Astrocyte (in vitro differentiated cells and primary cell): ENCODE measurements at regions not wholly inside any gene's neighbourhood (a gene's known extent, or its start where the extent isn't known, plus 50 kb on each side); places are given as distances from the start of the nearest gene placed in this dataset.

ENCODE experiments used
- DNase-seq: peaks from one replicate; pipeline ENCODE4 v3.0.0-alpha.2; 2010; ENCODE audit warnings: low read depth
- FAIRE-seq: peaks from 2 replicates; lab custom pipeline; 2011; peaks lifted over from hg19 to GRCh38; lab: Jason Lieb, UNC
- H2AFZ ChIP-seq: 2 replicates; pipeline ENCODE4 v1.6.0; 2012; ENCODE audit warnings: low read depth, low read length, inconsistent platforms
- H3K27ac ChIP-seq: 2 replicates; pipeline ENCODE4 v1.5.1; 2011; ENCODE audit warnings: low read depth, low read length, inconsistent platforms
- H3K27me3 ChIP-seq: 2 replicates; pipeline ENCODE4 v1.6.0; 2011; ENCODE audit warnings: low read length, inconsistent platforms; ENCODE audit not compliant: insufficient read depth
- H3K36me3 ChIP-seq: 2 replicates; pipeline ENCODE4 v1.5.1; 2011; ENCODE audit warnings: low read length, inconsistent platforms; ENCODE audit not compliant: insufficient read depth
- H3K4me1 ChIP-seq: 2 replicates; pipeline ENCODE4 v1.5.1; 2011; ENCODE audit warnings: low read length, inconsistent platforms; ENCODE audit not compliant: insufficient read depth
- H3K4me2 ChIP-seq: 2 replicates; pipeline ENCODE4 v1.6.0; 2012; ENCODE audit warnings: low read length, inconsistent platforms
- H3K4me3 ChIP-seq: 2 replicates; pipeline ENCODE4 v1.5.1; 2011; ENCODE audit warnings: low read depth, mild to moderate bottlenecking, low read length, inconsistent platforms; ENCODE audit not compliant: insufficient read depth
- H3K79me2 ChIP-seq: 2 replicates; pipeline ENCODE4 v1.6.0; 2012; ENCODE audit warnings: mild to moderate bottlenecking, low read length, inconsistent platforms; ENCODE audit not compliant: insufficient read depth
- H3K9ac ChIP-seq: 2 replicates; pipeline ENCODE4 v1.6.0; 2012; ENCODE audit warnings: mild to moderate bottlenecking, low read length, inconsistent platforms
- H3K9me3 ChIP-seq: 2 replicates; pipeline ENCODE4 v1.5.1; 2012; ENCODE audit warnings: low read depth, mild to moderate bottlenecking, low read length, inconsistent platforms; ENCODE audit not compliant: insufficient read depth
- H4K20me1 ChIP-seq: 2 replicates; pipeline ENCODE4 v1.6.0; 2012; ENCODE audit warnings: low read length, inconsistent platforms; ENCODE audit not compliant: insufficient read depth
- H3K27ac Mint-ChIP-seq: one replicate; pipeline ENCODE4 v1.8.0; 2021; ENCODE audit warnings: mild to moderate bottlenecking, mixed read lengths; ENCODE audit not compliant: unreplicated experiment
- H3K27me3 Mint-ChIP-seq: one replicate; pipeline ENCODE4 v1.8.0; 2021; ENCODE audit warnings: low read depth, mixed read lengths; ENCODE audit not compliant: unreplicated experiment
- H3K36me3 Mint-ChIP-seq: one replicate; pipeline ENCODE4 v1.8.0; 2021; ENCODE audit warnings: low read depth, mixed read lengths; ENCODE audit not compliant: unreplicated experiment
- H3K4me1 Mint-ChIP-seq: one replicate; pipeline ENCODE4 v1.8.0; 2021; ENCODE audit warnings: low read depth, mixed read lengths; ENCODE audit not compliant: unreplicated experiment
- H3K4me3 Mint-ChIP-seq: one replicate; pipeline ENCODE4 v1.8.0; 2021; ENCODE audit warnings: mild to moderate bottlenecking, moderate library complexity, mixed read lengths; ENCODE audit not compliant: unreplicated experiment
- H3K9me3 Mint-ChIP-seq: one replicate; pipeline ENCODE4 v1.8.0; 2021; ENCODE audit warnings: mild to moderate bottlenecking, mixed read lengths; ENCODE audit not compliant: unreplicated experiment
- EZH2 ChIP-seq: IDR thresholded peaks from 2 replicates; pipeline ENCODE4 v1.6.1; 2012; ENCODE audit warnings: mild to moderate bottlenecking, low read length, inconsistent platforms; ENCODE audit not compliant: insufficient read depth
- TF ChIP-seq, protein P1 (sequence below): IDR thresholded peaks from 2 replicates; pipeline ENCODE4 v1.5.1; 2011; ENCODE audit warnings: low read depth, mild to moderate bottlenecking, inconsistent platforms, low read length, moderate library complexity; ENCODE audit not compliant: insufficient read depth

DNA sequence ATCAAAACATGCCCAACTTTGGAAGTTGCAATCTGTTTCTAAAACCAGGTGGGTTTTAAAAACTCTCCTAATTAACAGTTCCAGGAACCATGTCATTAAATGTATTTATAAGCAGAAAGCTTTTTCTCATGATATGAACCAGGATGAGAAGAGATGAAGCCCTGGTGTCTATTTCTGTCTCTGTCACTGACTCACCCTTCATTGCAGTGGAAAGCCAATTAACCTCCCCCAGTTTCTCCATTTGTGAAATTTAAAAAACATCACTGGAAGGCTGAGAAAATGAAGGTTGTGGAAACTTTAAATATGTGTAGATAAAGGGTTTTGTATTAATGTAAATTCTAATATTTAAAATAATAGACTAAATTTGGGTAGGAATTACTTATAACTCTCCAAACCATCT, 1088.0 kb downstream of the SORCS1 start:
- peak overlapping the region; percentile 21 for H3K27ac Mint-ChIP-seq

DNA sequence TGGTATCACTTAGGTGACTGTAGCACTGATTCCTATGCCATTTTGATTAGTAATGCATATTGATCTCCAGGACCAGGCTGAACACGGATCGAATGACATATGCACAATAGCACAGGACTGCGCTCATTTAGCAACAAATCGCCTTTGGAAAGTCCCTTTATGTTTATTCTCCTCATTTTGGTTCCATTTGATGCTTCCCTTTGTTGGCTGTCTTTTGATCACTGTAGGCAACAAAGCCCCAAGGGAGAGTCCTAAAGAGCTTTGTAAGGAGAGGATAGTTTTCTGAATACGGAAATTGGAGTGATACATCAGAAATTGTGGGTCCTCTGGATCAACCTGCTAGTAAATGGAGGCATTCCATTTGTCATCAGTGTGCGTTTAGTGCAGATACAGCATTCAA, 1111.4 kb downstream of the SORCS1 start:
- DNase-seq, result no peak
- FAIRE-seq, result no peak
- TF ChIP-seq, protein P1, sequence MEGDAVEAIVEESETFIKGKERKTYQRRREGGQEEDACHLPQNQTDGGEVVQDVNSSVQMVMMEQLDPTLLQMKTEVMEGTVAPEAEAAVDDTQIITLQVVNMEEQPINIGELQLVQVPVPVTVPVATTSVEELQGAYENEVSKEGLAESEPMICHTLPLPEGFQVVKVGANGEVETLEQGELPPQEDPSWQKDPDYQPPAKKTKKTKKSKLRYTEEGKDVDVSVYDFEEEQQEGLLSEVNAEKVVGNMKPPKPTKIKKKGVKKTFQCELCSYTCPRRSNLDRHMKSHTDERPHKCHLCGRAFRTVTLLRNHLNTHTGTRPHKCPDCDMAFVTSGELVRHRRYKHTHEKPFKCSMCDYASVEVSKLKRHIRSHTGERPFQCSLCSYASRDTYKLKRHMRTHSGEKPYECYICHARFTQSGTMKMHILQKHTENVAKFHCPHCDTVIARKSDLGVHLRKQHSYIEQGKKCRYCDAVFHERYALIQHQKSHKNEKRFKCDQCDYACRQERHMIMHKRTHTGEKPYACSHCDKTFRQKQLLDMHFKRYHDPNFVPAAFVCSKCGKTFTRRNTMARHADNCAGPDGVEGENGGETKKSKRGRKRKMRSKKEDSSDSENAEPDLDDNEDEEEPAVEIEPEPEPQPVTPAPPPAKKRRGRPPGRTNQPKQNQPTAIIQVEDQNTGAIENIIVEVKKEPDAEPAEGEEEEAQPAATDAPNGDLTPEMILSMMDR, result no peak
- no peak for TF ChIP-seq EZH2
- Mint-ChIP-seq H3K4me3 (no peak overlapping the region), H3K9me3 (no peaks in the 10 kb centered on the region), H3K27ac (no peak overlapping the region), H3K4me1 (no peaks in the 10 kb centered on the region), H3K27me3 (peaks cover 4% of the 10 kb centered on the region), H3K36me3 (no peaks in the 10 kb centered on the region)
- H3K27me3 ChIP-seq, result no peaks in the 10 kb centered on the region
- no peak overlapping the region for H3K4me3 ChIP-seq
- no peaks in the 10 kb centered on the region for H3K36me3 ChIP-seq
- H3K4me2 ChIP-seq, result no peak overlapping the region
- H3K27ac ChIP-seq, result no peak overlapping the region
- H2AFZ ChIP-seq, result no peak overlapping the region
- H4K20me1 ChIP-seq, result no peaks in the 10 kb centered on the region
- H3K9me3 ChIP-seq, result no peaks in the 10 kb centered on the region
- no peak overlapping the region for H3K9ac ChIP-seq
- H3K4me1 ChIP-seq, result no peaks in the 10 kb centered on the region
- no peaks in the 10 kb centered on the region for H3K79me2 ChIP-seq

More for the DNA sequence above, 1088.0 kb downstream of the SORCS1 start:
- Histone ChIP-seq H4K20me1 (no peaks in the 10 kb centered on the region), H3K4me3 (no peak overlapping the region), H3K79me2 (no peaks in the 10 kb centered on the region), H2AFZ (no peak overlapping the region), H3K9me3 (peaks cover 3% of the 10 kb centered on the region), H3K4me1 (no peaks in the 10 kb centered on the region), H3K9ac (no peak overlapping the region), H3K27me3 (no peaks in the 10 kb centered on the region), H3K36me3 (no peaks in the 10 kb centered on the region), H3K4me2 (no peak overlapping the region), H3K27ac (no peak overlapping the region)
- Mint-ChIP-seq H3K4me3 (no peak overlapping the region), H3K9me3 (no peaks in the 10 kb centered on the region), H3K36me3 (no peaks in the 10 kb centered on the region), H3K27me3 (no peaks in the 10 kb centered on the region), H3K4me1 (peaks cover 24% of the 10 kb centered on the region)
- no peak for FAIRE-seq
- no peak for TF ChIP-seq EZH2
- TF ChIP-seq, protein P1, result no peak
- DNase-seq, result no peak

DNA sequence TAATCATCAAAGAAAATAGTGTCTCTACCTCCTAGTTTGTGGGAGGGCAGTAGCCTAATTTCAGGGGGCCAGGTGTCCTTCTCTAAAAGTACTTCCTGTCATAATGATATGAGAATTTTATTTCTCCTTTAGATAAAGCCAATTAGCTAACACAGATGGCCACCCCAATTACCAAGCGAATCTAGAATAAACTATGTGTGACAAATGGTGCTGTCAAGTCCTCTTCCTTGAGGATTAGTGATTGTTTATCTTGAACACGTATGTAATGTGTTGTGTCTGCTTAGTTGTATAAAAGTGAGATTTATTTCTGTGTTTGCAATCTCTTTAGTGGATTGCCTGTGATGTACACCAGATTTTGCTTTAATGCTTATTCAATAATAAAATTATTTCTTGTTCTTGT, 1120.0 kb downstream of the SORCS1 start:
- Histone ChIP-seq H3K4me3 (no peak overlapping the region), H3K36me3 (no peaks in the 10 kb centered on the region), H3K9ac (no peak overlapping the region), H3K4me1 (no peaks in the 10 kb centered on the region), H3K4me2 (no peak overlapping the region), H4K20me1 (no peaks in the 10 kb centered on the region), H3K27me3 (no peaks in the 10 kb centered on the region), H3K27ac (no peak overlapping the region), H3K79me2 (no peaks in the 10 kb centered on the region), H3K9me3 (no peaks in the 10 kb centered on the region), H2AFZ (no peak overlapping the region)
- no peak for DNase-seq
- Mint-ChIP-seq H3K27me3 (no peaks in the 10 kb centered on the region), H3K9me3 (no peaks in the 10 kb centered on the region), H3K4me1 (no peaks in the 10 kb centered on the region), H3K36me3 (no peaks in the 10 kb centered on the region), H3K4me3 (no peak overlapping the region), H3K27ac (no peak overlapping the region)
- no peak for TF ChIP-seq EZH2
- TF ChIP-seq, protein P1, result no peak
- no peak for FAIRE-seq
